GM19025 (cell line): ENCODE measurements at regions not wholly inside any gene's neighbourhood (a gene's known extent, or its start where the extent isn't known, plus 50 kb on each side); places are given as distances from the start of the nearest gene placed in this dataset.

Experiments used
- ATAC-seq: cut with Tn5 transposase; IDR thresholded peaks from one replicate; pipeline ENCODE4 v1.9.1; 2021; ENCODE audit warnings: mild to moderate bottlenecking, low read depth, moderate library complexity; ENCODE audit not compliant: unreplicated experiment

- ATAC-seq = no peak
These were observed 82.2 kb upstream of the SATB1 start for GRCh38 chr3:18507333-18507732.

GRCh38 chr3:18505056-18505455 is 79.9 kb upstream of the SATB1 start:
- ATAC-seq = no peak

- ATAC-seq = no peak
These were observed 76.7 kb upstream of the SATB1 start for GRCh38 chr3:18501679-18502343.

GRCh38 chr3:18500322-18500721 is 75.2 kb upstream of the SATB1 start:
- ATAC-seq = no peak

GRCh38 chr3:18499301-18499700 is 74.2 kb upstream of the SATB1 start:
- no peak for ATAC-seq

GRCh38 chr3:18494251-18494650 is 69.1 kb upstream of the SATB1 start:
- ATAC-seq = no peak

GRCh38 chr3:18489939-18490338 is 64.8 kb upstream of the SATB1 start:
- ATAC-seq = no peak

GRCh38 chr3:18483226-18483625 is 58.1 kb upstream of the SATB1 start:
- ATAC-seq = no peak

- ATAC-seq = no peak
These were observed 56.9 kb upstream of the SATB1 start for GRCh38 chr3:18481946-18482548.

GRCh38 chr3:18477620-18478019 is 52.5 kb upstream of the SATB1 start:
- no peak for ATAC-seq
